ENCODE measurements at regions not wholly inside any gene's neighbourhood (a gene's known extent, or its start where the extent isn't known, plus 50 kb on each side); places are given as distances from the start of the nearest gene placed in this dataset.

GRCh38 chr10:101301111-101301731 is 52.7 kb upstream of the BTRC start:
- Histone ChIP-seq H3K36me3 (ENCODE audit: insufficient read depth, low read length) (no peaks in the 10 kb centered on the region), H3K4me3 (ENCODE audit: low read length) (no peak overlapping the region), H3K4me1 (ENCODE audit: control insufficient read depth, insufficient read depth, low read length) (no peaks in the 10 kb centered on the region), H3K9ac (ENCODE audit: low read depth, low read length) (no peak overlapping the region), H3K27me3 (ENCODE audit: control insufficient read depth, insufficient read depth, low read length) (peaks cover 76% of the 10 kb centered on the region), H3K4me2 (ENCODE audit: low read length) (no peak overlapping the region), H3K9me3 (replicated peaks; ENCODE audit: low read length) (no peaks in the 10 kb centered on the region)

GRCh38 chr10:101303087-101303703 is 50.8 kb upstream of the BTRC start:
- Histone ChIP-seq H3K4me1 (ENCODE audit: control insufficient read depth, insufficient read depth, low read length) (no peaks in the 10 kb centered on the region), H3K36me3 (ENCODE audit: insufficient read depth, low read length) (no peaks in the 10 kb centered on the region), H3K9ac (ENCODE audit: low read depth, low read length) (no peak overlapping the region), H3K4me3 (ENCODE audit: low read length) (no peak overlapping the region), H3K27me3 (ENCODE audit: control insufficient read depth, insufficient read depth, low read length) (peaks cover 80% of the 10 kb centered on the region), H3K4me2 (ENCODE audit: low read length) (no peak overlapping the region), H3K9me3 (replicated peaks; ENCODE audit: low read length) (no peaks in the 10 kb centered on the region)

Measured in skeletal muscle satellite cell (primary cell).